EL (cell line): ENCODE measurements at regions not wholly inside any gene's neighbourhood (a gene's known extent, or its start where the extent isn't known, plus 50 kb on each side); places are given as distances from the start of the nearest gene placed in this dataset.
A peak's percentile ranks its signal among the peaks of the same experiment; 100 is the strongest.
"Not testable (repeated sequence)": the region's sequence is repeated elsewhere in the genome, so short reads cannot be mapped to it uniquely, and the experiment has no call there.

ENCODE experiments used
- DNase-seq: peaks from one replicate; pipeline ENCODE4 v3.0.0-alpha.2; 2016

DNA sequence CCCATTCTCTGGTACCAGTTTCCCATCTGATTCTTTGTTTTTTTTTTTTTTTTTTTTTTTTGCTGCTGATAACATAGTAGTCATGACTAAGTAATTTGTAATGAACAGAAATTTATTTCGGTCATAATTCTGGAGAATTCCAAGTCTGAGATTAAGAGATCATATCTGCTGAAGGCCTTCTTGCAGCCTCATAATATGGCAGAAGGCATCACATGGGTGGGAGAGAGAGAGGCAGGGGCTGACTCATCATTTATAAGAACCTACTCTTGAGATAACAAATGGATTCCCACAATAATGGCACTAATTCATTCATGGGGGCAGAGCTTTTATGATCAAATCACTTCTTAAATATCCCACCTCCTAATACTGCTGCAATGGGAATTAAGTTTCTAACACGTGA lies 1034.3 kb downstream of the STIM2 start:
- peak; percentile 64 for DNase-seq

GRCh38 chr4:27908356-27908755 lies 1047.7 kb downstream of the STIM2 start:
- DNase-seq, result peak; percentile 7

- DNase-seq, result no peak
These were observed 1049.6 kb downstream of the STIM2 start for GRCh38 chr4:27910227-27910626.

DNA sequence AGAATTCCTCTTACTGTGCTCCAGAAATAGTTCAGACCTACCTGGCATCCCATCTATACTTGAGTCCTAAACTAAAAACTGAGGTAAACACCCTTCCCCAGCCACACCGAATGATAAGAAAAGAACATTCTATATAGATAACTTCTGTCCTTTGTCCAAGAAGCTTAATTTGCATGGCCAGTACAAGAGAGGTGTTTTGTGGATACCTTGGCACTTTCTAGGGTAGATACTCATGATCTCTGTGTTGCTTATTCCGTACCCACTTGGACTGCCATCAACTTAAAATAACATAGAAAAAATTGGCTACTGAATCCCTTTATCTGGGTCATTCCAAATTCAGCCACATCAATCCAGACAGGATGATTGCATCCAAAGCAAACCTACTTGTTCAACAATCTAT lies 1050.4 kb downstream of the STIM2 start:
- DNase-seq, result no peak

GRCh38 chr4:27913738-27914137 lies 1053.1 kb downstream of the STIM2 start:
- no peak for DNase-seq

GRCh38 chr4:27915822-27916221 lies 1055.2 kb downstream of the STIM2 start:
- DNase-seq, result no peak

DNA sequence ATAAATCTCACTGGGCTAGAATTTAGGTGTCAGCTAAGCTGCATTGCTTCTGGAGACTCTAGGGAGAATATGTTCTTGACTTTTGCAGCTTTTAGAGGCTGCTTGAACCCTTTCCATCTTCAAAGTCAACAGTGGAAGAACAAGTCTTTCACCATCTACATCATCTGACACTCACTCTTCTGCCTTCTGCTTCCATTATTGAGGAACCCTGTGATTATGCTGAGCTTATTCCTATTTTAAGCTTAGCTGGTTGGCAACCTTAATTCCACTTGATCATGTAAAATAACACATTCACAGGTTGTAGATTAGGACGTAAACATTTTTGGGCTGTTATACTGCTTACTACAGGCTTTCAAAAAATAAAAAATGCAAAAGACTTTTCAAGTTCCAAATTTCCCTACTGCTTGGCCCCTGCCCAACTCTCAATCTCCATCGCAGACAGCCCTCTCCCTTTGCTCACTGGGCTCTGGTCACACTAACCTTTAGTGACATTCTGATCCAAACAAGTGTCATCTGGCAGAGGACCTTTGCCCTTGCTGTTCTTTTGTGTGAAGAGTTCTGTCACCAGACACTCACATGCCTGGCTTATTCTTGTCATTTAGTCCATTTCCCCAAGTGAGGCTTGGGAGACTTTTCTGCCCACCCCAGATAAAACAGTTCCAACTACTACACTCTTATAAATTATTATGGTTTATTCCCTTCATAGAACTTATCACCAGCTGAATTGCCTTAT lies 1056.0 kb downstream of the STIM2 start:
- no peak for DNase-seq

DNA sequence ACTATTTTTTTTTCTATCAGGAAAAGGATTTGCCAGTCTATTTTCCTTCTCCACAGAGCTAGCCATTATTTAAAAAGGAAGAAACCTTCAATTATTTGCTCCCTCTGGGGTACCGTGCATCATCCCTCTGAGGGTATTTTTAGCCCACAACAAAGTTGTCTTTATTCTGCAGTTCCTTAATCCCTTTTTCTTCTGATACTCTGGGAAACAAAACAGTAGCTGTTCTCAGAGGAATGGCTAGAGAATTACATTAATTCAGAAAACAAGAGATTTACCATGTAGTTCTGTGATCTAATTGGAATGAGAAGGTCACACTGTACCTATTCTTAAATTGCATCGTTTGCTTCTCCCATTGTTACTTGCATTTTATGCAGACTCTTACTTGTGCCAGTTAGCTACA lies 1056.7 kb downstream of the STIM2 start:
- no peak for DNase-seq

- DNase-seq, result peak; percentile 76
These were observed 1060.6 kb downstream of the STIM2 start for GRCh38 chr4:27921231-27921630.

DNA sequence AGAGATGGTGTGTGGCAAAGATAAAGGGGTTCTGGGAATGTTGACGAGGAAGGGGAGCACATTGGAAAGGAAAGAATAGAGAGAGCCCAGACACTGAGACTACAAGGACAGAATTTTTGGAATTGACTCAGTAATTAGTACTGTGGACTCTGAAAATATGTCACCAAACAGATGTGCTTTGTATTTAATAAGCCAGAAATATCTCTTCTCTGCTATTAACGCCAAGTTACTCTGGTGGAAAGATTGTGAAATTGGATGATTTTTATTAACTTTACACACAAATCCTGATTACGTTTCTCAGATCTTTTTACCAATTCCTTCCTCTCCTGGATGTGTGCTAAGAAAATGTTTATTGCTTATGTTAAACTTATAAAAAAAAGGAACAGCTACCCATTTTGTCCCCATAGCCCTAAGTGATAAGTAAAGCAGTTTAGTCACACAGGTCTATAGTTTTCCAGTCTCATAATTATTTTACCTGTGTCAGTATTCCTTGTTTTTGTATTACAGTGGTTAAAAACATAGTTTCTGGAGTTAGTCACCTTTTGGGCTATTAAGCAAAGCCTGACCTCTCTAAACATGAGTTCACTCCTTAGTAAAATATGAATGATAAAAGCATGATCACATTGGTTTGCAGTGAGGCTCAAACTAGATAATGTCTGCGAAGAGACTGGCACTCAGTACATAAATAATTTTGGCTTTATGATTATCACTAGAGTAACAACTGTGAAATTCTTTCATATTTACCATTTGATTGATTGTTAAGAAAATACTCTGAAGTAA lies 1068.3 kb downstream of the STIM2 start:
- no peak for DNase-seq

DNA sequence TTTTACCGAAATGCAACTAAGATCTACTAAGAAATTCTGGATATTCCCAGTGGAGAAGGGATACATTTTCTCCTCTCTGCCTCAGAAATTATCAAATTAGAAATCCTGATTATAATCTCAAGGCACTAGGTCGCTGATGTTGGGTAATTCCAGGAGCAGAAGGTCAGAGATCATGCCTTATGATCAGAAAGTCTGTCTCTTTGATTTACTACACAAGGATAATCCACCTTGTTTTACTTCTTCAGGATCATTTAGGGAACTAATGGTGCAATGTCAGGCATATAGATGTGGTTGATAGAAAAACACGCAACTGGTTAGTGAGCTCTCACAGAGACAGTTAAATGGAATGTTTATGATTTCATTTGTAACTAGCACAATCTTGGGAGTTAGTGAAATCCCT lies 1069.7 kb downstream of the STIM2 start:
- DNase-seq, result no peak

- DNase-seq, result no peak
These were observed 1070.3 kb downstream of the STIM2 start for GRCh38 chr4:27930976-27931375.

DNA sequence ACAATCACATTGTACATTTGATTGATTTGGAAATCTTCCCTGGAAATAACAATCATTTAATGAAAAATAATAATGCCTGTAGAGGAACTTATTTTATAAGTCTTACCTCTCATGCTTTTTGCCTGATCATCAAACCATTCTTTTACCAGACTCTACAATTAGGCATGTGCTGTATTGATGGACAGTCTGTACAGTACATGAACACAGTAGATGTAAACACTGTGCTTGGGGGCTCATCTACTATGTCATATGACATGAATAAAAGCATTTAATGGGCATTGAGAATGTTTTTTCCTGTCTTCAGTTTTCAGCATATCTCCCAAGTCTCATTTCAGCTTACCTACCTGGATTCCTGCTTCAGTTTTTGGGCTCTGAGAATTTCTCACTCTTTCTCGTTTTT lies 1070.9 kb downstream of the STIM2 start:
- DNase-seq, result no peak

GRCh38 chr4:27934871-27935270 lies 1074.2 kb downstream of the STIM2 start:
- DNase-seq, result no peak

DNA sequence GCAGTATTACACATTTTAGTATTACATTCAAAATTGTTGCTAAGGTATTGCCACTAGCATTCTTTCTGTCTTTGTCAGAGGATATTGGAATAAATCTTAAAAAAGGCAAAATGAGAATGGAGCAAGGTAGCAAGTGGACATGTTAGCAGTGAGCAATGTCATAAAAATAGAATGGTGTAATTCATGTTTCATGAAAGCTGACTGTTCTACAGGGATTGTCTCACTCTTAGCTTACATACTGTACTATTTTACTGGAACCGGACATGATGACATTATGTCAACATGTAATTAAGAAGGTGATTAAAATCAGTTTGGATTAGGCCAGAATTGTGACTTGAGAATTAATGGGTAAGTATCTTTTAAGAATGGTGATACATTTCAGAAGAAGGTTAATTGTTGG lies 1086.2 kb downstream of the STIM2 start:
- no peak for DNase-seq

DNA sequence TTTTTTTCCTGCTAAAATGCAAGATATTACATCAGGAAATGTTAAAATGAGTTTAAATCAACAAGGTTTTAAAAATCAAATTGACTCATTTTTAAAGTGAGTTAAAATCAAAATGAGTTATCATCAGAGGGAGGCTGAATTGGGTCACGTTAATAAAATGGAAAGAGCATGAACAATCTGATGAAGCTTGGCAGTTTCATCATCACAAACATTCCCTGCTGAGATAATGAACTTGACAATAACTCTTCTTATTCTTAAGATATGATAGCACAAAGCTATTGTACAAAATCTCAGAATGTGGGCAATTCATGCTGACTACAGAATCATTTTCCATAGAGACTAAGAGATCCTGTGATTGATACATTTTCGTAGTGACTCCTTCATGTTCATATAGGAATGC lies 1086.7 kb downstream of the STIM2 start:
- no peak for DNase-seq

DNA sequence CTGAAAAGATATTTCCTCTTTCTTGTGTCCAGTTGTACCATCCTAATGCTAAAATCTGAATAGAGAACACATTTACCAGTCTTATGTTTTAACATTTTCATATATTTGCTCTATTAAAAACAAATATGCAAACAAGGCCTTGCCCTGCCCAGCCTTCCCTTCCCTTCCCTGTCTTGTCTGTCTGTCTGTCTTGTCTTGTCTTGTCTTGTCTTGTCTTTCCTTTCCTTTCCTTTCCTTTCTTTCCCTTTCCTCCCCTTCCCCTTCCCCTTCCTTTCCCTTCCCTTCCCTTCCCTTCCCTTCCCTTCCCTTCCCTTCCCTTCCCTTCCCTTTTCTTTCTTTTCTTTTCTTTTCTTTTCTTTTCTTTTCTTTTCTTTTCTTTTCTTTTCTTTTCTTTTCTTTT lies 1103.5 kb downstream of the STIM2 start:
- DNase-seq, result no peak

GRCh38 chr4:27966664-27967063 lies 1106.0 kb downstream of the STIM2 start:
- no peak for DNase-seq

DNA sequence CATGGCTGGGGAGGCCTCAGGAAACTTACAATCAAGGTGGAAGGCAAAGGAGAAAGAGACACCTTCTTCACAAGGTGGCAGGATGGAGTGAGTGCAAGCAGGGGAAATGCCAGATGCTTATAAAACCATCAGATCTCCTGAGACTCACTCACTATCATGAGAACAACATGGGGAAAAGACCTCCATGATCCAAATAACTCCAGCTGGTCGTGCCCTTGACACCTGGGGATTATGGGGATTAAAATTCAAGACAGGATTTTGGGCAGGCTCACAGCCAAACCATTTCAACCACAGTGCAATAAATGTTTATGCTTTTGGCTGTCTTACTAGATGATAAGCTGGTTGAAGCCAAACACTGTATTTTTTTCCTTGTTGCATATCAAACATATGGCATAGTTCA lies 1112.4 kb downstream of the STIM2 start:
- no peak for DNase-seq

- no peak for DNase-seq
These were observed 1113.1 kb downstream of the STIM2 start for GRCh38 chr4:27973700-27974099.

DNA sequence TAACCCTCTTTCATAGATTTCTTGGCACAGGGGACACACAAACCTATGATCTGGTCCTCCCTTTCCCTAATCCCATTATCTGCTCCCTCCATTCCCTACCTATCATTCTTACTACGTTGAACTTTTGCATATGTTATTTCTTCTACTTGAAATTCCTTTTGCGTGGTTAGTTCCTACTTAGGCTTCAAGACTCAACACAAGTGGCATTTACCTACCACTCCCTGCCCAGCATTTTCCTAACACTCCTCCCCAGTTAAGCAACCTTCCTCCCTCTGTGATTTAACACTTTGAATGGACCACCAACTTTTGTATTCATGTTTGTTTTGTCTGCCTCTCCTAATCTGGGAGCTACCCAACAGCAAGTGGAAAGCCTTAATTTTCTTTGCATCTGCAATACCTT lies 1113.7 kb downstream of the STIM2 start:
- no peak for DNase-seq

DNA sequence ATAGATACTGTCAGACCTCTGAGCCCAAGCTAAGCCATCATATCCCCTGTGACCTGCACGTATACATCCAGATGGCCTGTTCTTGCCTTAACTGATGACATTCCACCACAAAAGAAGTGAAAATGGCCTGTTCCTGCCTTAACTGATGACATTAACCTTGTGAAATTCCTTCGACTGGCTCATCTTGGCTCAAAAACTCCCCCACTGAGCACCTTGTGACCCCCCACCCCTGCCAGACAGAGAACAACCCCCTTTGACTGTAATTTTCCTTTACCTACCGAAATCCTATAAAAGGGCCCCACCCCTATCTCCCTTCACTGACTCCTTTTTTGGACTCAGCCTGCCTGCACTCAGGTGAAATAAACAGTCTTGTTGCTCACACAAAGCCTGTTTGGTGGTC lies 1114.2 kb downstream of the STIM2 start:
- DNase-seq, result not testable (repeated sequence)

DNA sequence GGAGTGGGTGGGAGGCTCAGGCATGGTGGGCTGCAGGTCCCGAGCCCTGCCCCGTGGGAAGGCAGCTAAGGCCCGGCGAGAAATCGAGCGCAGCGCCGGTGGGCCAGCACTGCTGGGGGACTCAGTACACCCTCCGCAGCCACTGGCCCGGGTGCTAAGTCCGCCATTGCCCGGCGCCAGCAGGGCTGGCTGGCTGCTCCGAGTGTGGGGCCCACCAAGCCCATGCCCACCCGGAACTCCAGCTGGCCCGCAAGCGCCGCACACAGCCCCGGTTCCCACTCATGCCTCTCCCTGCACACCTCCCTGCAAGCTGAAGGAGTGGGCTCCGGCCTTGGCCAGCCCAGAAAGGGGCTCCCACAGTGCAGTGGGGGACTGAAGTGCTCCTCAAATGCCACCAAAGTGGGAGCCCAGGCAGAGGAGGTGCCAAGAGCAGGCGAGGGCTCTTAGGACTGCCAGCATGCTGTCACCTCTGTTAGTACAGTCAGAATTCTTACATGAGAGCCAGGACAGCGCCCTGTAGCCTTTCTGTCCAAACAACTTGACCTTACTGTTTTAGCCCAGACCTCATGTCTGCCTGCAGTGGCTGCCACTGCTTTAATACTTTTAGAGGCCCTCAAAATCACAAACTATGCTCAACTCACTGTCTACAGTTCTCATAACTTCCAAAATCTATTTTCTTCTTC lies 1117.9 kb downstream of the STIM2 start:
- DNase-seq, result not testable (repeated sequence)

GRCh38 chr4:27985522-27985921 lies 1124.9 kb downstream of the STIM2 start:
- DNase-seq, result no peak
